Head of caudate nucleus (tissue), 42 donors: ENCODE measurements at regions not wholly inside any gene's neighbourhood (a gene's known extent, or its start where the extent isn't known, plus 50 kb on each side); places are given as distances from the start of the nearest gene placed in this dataset.

Source experiments
- DNase-seq, 42 donors: peaks; one replicate each; pipeline versions ENCODE4 v3.0.0 to v3.0.0-alpha.2; 2020 to 2021; ENCODE audit warnings: mixed read lengths in 7 of 42
- intact Hi-C: fragments of 100-400 bp; cut with DNase I; formaldehyde crosslinking; loops from one replicate; pipeline ENCODE4 v1.15.0; 2022

DNA sequence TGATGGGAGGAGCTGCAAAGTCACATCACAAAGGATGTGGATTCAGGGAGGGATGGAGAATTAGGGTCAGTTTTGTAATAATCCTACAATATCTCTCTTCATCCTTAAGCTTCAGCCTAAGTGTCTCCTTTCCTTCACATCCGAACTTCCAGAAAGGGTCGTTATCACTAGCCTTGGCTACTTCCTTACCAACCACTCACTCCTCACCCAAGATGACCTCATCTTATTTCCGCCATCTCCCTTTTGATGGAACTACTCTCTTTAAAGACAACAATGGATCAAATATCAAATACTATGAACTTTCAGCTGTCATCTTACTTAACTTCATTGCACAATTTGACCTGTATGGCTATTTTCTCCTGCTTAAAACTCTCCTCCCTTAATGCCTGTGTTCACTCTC lies 69.6 kb upstream of the BARHL2 start:
- no peak for DNase-seq
- intact Hi-C loops: no loop called here

DNA sequence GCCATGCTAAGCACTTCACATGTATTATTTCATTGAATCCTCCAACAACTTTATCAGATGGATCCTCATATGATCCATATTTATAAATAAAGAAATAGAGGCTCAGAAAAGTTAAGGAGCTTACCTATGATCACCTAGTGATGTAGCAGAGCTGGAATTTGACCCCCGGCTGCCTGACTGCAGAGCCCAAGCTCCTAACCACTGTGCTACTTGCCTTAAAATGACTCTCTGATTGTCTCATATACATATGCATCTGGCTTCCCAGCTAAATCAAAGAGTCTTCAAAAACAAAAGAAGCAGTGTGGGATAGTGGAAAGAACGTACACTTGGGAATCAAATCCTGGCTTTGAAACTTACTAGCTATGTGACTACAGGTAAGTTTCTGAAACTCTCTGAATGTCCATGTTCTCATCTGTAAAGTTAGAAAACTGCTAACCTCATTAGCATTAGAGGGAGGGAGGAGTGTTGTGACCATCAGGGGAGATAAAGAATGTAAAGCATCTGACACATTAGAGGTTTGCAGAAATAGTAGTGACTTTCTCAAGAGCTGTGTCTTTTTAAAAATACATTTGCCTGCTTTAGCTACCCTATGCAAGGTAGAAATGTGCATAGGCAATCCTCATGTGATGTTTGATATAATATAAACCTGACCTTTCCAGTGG lies 67.2 kb upstream of the BARHL2 start:
- intact Hi-C loops: no loop called here
- no peak for DNase-seq

DNA sequence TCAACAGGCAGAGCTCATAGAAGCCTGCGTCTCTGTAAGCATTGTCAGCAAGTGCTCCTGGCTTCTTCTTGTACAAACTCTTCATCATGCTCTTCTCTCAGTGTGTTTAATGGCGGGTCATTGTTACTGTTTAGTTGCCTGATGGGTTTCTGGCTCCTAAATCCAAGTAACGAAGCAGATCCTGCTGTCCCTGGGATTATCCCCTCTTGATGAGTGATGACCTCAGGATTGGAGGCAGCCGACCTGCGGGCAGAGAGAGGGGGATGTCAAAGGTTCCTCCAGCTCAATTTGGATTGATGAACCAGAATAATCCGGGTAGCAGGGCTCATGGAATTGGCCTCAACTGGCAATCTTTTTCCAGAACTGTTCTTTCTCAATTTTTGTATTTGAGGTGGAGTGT lies 66.1 kb upstream of the BARHL2 start:
- no peak for DNase-seq
- intact Hi-C loops: no loop called here

DNA sequence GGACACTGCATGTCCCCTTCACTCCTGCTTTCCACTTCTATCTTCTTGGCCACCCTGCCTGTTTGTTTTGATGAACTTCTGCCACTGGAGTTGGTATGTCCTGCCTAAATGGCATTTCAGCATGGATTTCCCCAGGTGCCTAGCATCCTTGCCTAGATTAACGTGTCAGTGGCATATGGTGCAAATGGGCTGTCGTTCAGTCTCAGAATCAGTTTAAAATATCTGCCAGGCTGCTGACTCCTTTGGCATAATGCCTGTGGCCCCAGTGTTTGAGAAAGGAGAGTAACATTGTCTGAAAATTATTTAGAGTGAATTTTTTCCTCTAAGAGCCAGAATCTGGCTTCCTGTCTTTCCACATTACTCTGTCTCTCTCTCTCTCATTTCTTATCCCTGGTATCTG lies 64.9 kb upstream of the BARHL2 start:
- intact Hi-C loops: no loop called here
- DNase-seq: no peak

DNA sequence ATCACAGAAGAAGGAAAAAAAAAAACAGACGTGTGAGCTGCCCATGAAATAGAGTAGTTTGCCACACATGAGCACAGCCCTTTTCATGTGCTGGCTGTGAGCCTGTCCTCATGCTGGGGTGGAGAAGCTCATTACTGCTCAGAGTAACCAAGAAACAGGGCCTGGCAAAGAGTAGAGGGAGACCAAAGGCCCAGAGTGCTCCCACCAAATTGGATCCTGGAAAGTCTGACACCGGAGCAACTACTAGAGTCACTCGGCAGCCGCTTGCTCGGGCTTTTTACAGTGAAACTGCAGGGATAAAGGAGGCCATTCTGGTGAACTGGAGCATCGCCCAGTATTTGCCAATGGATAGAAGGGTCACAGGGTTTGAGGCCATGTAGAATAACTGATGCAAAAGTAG lies 64.4 kb upstream of the BARHL2 start:
- peak in 39 of 42 donors; percentile 2 to 77 (median 30) for DNase-seq
- intact Hi-C loops: no loop called here

DNA sequence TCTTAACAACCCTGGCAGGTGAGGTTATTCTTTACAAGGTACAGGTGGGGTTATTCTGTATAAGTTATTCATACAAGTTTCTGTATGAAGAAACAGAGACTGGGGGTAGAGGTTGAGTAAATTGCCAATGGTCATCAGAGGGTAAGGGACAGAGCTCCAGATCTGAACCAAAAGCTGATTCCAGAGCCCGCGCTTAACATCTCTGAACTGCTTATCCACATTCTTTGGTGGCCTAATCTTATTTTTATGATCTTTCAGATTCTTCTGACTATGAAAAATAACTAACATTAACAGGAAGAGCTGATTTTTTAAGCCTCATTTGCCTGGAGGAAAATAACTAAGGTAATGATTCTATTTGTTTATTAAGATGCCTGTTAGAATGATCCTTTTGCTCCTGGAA lies 63.9 kb upstream of the BARHL2 start:
- DNase-seq: no peak
- intact Hi-C loops: no loop called here

DNA sequence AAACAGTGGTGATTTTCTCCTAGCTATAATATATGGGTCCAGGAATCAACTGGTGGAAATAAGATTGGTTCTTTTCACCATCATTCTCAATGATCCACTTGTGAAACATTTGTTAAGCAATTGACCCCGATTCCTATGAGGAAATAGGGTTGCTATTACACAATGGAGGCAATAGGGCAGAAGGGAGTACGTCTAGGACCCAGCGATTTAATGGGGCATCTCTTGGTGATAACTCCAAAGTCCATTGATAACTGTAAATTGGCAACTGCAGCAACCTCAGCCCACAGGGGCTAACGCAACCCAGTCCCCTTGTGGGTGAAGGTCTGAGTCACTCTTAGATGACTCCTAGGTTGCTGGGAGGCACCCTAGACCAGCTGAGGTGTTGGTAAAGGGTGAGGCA lies 62.5 kb upstream of the BARHL2 start:
- intact Hi-C loops: no loop called here
- DNase-seq: no peak

DNA sequence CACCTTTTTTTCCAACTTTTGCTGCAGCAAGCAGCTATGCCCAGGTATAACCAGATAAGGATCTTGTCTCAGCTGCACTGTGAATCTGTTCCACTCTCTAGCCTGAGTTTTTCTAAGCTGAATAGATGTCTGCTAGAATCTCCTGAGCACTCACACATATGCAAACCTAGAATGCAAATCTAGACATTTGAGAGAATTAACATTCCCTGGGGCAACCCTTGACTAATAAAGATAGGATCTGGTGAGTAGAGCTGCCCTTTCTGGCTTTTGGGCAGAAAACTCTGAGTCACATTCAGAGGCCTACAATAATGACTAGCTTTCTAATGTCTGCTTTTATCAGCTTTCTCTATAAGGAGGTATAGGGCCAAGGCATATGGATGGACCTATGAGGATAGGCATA lies 61.4 kb upstream of the BARHL2 start:
- DNase-seq: no peak
- intact Hi-C loops: no loop called here

DNA sequence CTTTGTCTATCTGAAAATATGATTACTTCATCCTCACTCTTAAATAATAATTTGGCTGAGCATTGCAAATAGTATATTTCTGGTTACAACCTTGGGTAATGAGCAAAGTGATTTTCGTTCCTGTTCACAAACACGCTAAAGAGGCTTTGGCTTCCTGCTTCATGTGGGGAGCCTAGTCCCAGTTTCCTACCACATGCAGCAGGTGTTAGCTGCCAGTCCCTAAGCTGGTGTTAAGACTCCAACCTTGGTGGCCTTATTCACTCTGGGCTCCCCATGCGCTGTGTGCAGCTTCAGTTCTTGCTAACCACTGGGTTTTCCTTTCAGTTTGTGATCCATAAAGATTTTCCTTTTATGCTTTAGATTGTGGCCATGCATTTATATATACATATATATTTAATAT lies 56.7 kb upstream of the BARHL2 start:
- no peak for DNase-seq
- intact Hi-C loops: no loop called here

DNA sequence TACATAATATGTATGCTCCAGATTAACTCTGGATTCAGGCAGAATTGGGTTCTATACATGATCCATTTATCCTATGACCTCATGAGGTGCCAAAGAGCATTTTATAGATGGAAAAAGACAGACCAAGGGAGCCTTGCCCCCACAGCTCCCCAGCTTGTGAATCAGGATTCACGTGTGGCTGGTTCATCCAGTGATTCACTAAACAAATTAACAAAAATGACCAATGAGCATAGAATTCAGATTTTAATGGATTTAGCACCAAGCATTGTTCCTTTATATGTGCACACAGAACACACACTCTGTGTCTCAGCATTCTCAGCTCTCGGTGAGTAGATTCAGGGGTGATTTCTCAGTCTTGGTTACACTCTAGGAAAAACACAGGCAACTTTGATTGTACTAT lies 51.7 kb upstream of the BARHL2 start:
- no peak for DNase-seq
- intact Hi-C loops: no loop called here

DNA sequence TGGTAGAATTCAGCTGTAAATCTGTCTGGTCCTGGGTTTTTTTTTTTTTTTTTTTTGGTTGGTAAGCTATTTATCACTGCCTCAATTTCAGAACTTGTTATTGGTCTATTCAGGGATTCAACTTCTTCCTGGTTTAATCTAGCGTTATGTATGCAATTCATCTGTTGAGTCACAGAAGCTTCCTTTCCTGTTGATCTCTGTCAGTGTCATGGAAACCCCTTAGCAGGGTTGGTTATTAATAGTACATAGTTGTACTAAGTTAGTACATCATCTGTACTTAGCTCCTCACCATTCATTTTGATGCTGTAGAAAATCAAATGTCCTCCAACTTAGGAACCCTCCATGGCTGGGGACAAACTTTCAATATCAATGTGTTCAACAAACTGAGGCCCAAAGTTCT lies 51.0 kb upstream of the BARHL2 start:
- intact Hi-C loops: no loop called here
- no peak for DNase-seq
